ENCODE measurements at regions not wholly inside any gene's neighbourhood (a gene's known extent, or its start where the extent isn't known, plus 50 kb on each side); places are given as distances from the start of the nearest gene placed in this dataset.
A peak's percentile ranks its signal among the peaks of the same experiment; 100 is the strongest.

DNA sequence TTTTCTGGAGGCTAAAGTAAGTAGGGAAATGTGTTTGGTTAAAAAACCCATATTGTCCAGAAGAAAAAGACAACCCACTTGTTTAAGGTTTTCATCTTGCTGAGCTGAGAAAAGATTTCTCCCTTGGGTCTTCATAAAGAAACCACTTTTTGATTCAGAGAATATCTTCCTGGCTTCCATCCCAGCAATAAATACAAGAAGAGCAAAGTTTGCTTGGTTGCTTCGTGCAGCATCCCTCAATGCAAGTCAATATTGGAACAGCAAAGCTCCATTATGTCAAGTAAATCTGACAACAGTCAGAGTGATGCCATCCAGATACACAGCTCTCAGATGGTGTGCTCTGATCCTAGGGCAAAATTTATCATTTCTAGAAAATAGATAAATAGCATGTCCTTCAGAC lies 118.9 kb upstream of the PIRT start:
- ATAC-seq = no peak

DNA sequence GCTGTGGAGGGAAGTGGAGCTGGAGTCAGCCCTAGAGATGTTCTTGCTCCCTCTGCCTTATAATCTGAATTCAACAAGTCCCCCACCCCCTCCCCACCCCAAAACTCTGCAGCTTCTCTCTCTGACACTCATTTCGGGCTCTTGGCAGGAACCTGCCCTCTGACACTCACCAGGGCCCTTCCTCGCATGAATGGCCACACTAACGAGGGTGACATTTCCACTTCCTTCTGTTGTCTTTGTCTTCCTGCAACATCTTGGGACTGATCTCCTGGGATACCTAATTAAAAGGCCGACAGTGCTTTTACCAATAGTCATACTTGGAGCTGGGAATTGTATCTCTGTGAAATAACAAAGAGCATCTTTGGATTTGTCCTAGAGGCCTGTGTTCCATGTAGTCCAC lies 106.9 kb upstream of the PIRT start:
- ATAC-seq = no peak

DNA sequence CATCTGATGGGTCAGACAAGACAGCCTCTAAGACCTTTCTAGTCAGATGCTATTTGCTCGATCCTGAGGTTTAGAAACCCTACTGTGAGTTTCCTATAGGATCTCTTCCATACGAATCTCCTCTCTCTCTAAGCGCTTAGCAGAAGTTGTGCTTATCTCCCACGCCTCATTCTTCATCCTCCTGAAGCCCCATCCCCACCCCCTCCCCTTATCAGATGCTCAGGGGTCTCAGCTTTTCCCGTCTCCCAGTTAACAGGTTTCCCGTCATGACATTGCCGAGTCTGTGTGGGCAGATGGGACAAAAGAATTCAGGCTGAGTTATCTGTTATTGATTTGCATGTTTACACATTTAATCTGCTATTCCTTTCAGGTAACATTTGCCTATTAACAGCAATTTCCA lies 99.0 kb upstream of the PIRT start:
- no peak for ATAC-seq

DNA sequence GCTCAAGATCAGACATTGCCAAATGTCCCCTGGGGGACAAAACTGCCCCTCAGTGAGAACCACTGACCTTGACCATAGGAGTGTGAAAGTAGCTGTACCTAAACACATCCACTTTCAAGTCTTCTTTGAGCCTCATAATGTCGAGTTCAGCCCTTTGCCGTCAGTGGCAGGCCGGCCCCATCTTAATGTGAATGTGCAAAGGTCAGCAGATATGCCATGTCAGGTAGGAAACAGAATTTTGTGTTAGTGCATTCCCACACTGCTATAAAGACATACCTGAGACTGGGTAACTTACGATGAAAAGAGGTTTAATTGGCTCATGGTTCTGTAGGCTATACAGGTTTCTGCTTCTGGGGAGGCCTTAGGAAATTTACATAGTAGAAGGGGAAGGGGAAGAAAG lies 95.1 kb upstream of the PIRT start:
- ATAC-seq = no peak

DNA sequence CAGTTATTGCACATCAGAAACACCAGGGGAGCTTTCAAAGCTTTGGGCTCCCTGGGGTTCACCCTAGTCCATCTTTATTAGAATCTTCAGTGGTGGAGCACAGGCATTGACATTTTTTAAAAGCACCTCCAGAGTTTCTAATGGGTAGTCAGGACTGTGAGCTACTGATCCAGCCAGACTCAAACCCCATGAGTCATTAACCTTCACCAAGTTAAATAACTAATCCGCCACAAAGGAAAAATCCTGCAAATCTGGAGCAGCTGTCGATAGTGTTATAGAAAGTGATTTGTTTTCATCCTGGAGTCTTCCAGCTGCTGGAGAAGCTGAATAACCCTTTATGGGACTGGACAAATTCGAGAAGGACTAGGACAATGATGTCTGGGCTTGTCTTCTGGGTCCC lies 93.2 kb upstream of the PIRT start:
- peak; percentile 18 for ATAC-seq

DNA sequence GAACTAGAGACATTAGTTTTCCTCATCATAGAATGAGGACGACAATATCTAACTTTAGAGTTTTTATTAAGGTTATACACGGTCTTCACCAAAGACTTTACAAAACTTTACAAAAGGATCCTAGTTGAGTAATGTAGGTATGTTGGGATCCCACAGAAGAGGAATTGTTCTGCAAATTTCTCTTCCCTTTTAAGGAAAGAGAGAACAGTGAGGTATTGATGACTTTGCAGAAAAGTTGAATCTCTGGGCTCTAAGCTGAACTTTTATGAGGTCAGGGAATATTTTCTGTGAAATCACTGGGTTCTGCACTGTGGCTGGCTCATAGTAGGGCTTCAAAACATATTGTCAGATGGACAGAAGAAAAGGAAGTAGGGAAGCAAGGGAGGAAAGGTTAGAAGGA lies 89.8 kb upstream of the PIRT start:
- ATAC-seq = no peak

DNA sequence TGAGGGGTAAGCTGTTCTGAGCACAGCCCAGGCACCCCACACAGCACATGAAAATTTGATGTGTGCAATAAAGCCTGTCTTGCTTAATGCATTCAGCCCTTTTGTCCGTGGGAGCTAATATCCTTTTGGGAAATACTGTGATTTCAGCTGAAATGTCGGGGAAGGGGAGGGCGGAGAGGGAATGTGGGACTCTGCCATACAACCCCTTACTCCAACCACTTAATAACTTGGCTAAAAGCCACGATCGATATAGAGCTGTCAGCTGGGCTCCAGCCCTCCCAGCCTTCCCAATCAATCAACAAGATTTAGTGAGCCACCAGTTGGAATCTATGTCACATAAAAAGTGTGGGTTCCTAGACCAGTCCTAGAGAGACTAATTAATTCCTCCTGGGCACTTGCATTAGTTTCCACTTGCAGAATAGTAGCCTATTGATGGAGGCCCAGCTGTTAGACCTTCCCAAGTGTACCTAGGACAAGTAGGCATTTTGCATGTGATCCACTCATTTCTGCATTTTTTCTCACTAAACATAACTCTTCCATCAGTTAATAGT lies 82.7 kb upstream of the PIRT start:
- ATAC-seq = no peak

DNA sequence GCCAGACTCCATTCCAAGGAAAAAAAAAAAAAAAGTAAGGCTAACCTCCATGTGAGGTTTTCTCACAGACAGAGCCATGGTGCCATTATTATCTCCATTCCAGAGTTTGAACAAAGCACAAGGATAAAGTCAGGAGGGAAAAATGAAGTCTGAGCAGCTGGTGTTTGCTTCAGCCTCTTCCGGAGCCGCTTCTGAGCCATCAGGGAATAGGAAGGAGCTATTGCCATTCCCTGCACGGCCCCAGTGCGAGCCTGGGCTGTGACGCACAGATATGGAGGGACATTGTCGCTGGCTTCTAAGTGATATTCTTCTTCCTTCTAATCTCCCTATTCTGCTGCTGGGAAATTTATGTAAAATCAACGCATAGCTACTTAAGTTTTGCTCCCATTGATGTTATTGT lies 69.5 kb upstream of the PIRT start:
- no peak for ATAC-seq

DNA sequence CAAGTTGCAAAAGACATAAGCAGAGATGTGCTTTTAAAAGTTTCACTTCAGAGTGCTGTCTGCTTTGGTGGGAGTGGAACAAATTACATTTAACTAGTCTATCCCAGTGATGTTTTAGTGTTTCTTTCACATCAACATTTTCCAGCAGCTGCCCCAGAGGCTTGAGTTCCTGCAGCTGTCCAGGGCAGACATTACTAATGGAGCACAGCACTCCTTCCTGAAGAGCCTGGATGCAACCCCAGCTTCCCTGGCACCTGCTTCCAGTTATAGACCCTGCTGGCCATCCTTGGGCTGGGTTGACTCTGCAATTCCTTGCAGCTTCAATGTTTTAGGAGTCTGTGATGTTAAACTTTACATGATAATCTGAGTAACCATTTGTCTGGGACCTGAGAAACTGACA lies 61.4 kb upstream of the PIRT start:
- no peak for ATAC-seq

DNA sequence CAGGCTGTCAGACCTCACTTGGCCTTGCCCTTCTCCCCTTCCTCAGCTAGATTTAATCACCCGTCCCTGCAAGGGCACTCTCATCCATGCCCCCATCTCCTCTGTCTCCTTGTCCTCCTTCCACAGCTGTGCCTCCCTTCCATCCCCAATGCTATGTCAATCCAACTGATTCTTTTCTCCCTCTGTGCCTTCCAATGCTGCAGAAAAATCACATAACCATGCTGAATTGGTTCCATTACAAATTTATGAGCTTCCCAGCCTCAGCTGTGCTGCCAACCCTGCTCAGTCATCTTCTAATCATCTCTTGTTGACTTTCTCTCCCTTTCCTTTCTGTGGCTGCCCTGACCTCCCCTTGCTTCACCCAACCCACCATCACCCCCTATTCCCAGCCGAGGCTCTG lies 56.3 kb upstream of the PIRT start:
- ATAC-seq = no peak

DNA sequence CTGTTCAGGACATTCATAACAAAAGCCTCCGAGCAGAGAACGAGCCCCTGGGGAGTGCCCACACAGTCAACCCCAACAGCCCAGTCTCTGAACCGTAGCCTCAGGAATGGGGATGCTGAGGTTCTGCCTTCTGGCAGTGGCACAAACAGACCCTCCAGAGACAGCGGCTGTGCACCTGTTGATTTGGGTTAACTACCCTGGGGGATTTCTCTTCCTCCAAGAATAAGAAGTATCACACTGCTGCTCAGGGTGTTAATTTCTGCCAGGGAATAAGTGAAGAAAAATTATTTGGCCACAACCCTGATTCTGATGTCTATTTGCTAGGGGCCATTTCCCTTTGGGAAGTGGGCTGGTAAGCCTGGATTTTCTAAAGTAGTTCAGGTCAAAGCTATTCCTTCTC lies 51.0 kb upstream of the PIRT start:
- ATAC-seq = no peak

Measured in esophagus mucosa (tissue), 1 donor.